ENCODE measurements at regions not wholly inside any gene's neighbourhood (a gene's known extent, or its start where the extent isn't known, plus 50 kb on each side); places are given as distances from the start of the nearest gene placed in this dataset.

DNA sequence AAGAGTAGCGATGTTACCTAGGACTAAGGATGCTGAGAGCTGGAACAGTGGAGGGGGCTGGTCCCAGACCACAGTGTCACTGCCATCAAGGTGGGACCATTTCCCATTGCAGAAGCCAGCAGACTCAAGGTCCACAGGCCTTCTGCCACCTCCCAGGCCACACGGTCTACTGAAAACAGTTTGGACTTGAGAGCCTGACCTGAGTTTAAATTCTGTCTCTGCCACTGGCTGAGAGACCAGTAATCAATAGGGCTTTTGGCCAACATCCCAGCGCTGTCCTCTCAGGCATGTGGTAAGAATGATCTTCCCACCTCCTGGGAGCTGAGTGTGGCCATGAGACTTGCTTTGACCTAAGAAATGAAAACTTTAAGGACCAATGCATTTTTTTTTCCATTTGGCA is 331.4 kb upstream of the CDH5 start:
- DNase-seq (ENCODE audit: low read depth) = no peak
- H3K4me3 ChIP-seq (ENCODE audit: low read depth, low read length) = no peak overlapping the region
- TF ChIP-seq, protein P1, sequence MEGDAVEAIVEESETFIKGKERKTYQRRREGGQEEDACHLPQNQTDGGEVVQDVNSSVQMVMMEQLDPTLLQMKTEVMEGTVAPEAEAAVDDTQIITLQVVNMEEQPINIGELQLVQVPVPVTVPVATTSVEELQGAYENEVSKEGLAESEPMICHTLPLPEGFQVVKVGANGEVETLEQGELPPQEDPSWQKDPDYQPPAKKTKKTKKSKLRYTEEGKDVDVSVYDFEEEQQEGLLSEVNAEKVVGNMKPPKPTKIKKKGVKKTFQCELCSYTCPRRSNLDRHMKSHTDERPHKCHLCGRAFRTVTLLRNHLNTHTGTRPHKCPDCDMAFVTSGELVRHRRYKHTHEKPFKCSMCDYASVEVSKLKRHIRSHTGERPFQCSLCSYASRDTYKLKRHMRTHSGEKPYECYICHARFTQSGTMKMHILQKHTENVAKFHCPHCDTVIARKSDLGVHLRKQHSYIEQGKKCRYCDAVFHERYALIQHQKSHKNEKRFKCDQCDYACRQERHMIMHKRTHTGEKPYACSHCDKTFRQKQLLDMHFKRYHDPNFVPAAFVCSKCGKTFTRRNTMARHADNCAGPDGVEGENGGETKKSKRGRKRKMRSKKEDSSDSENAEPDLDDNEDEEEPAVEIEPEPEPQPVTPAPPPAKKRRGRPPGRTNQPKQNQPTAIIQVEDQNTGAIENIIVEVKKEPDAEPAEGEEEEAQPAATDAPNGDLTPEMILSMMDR (IDR thresholded peaks at IDR 0.05; ENCODE audit: insufficient read depth, low read depth, low read length) = no peak

DNA sequence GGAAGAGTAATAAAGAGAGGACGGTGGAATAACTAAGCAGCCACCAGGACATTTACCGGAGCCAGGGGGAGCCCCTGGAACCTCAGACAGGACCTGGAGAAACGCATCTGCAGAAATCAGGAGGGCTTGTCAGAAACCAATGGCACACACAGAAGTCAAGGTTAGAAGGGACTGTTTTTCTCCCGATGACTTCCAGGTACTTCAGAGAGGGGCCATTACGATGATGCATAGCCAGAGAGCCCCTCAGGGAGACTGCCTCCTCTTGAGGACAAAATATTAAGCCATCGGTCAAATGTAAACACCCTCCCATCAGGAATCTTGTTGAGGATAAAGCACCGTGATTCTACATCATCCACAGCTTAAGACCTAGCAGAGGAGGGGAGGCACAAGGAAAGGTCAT is 333.6 kb upstream of the CDH5 start:
- TF ChIP-seq, protein P1 (IDR thresholded peaks at IDR 0.05; ENCODE audit: insufficient read depth, low read depth, low read length) = no peak
- H3K4me3 ChIP-seq (ENCODE audit: low read depth, low read length) = no peak overlapping the region
- DNase-seq (ENCODE audit: low read depth) = no peak

DNA sequence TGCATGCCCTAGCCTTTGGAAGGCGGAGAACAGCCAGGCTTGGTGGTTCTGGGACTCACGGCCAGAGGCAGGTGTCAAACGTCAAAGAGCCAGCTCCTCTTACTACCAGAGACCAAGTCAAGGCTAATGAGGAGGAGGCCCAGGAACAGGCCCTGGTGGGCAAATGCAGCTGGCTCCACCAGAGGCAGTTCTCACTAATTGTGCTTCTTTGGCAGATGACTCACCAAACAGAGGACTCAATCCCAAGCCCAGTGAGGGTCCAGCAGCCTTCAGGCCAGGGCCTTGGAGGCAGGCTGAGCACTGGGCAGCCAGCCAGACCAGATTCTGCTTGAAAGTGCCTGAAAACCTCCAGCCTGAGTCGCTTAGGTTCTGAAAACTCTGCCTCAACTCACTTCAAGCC is 336.5 kb upstream of the CDH5 start:
- DNase-seq (ENCODE audit: low read depth) = no peak
- no peak overlapping the region for H3K4me3 ChIP-seq (ENCODE audit: low read depth, low read length)

DNA sequence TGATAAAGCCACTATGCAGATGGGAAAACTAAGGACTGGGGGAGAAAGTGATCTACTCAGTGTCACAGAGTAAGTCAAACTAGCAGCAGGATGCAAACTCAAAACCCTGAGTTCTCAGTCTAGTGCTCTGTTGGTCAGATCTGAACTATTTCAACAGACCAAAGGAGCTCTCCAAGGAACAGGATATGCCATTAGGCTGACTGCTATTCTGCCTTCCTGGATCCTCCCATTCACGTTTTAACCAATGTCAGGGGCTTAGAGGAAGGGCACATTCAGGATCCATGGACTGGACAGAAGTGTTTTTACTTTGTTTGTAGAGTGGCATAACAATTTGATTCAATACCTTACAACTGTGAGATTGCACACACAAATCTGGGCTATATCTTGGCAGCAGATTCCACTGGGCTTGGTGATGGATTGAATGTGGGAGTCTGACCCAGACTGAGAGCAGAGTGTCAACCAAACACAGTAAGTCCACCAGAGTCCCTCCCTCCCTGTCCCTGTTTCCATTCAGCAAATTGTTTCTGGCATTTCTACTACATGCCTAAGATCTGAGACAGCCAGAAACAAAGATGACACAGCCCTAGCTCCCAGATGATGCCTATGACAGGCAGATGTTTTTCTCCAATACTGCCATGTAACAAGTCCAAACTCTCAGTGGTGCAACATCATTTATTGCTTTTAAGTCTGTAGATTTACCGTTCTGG is 337.8 kb upstream of the CDH5 start:
- no peak overlapping the region for H3K4me3 ChIP-seq (ENCODE audit: low read depth, low read length)
- DNase-seq (ENCODE audit: low read depth) = peak; percentile 80
- TF ChIP-seq, protein P1 (IDR thresholded peaks at IDR 0.05; ENCODE audit: insufficient read depth, low read depth, low read length) = no peak

More for the DNA sequence above, 336.5 kb upstream of the CDH5 start:
- TF ChIP-seq, protein P1 (IDR thresholded peaks at IDR 0.05; ENCODE audit: insufficient read depth, low read depth, low read length) = no peak

DNA sequence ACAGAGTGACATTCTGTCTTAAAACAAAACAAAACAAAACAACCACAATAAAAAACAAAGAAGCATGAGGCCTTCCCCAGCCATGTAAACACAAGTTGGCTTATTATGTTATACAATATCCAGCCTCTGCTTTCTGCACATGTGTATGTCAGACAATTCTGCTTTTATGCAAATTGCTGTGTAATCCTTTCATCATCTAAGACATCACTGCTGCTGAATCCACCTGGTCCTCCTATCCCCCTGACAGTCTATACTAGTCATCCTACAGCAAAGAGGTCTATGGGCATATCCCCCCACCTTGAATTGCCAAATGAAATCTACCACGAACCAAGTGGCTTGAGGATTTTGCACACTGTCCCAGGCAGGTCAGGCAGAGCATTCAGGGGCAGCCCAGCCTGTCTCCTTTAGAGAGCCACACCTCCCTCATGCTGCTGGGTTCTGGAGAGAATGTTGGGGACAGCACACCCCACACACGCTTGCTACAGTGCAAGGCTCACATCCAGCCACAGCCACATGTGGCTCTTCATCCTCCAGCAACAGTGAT is 339.6 kb upstream of the CDH5 start:
- no peak for DNase-seq (ENCODE audit: low read depth)
- H3K4me3 ChIP-seq (ENCODE audit: low read depth, low read length) = no peak overlapping the region
- TF ChIP-seq, protein P1 (IDR thresholded peaks at IDR 0.05; ENCODE audit: insufficient read depth, low read depth, low read length) = no peak

DNA sequence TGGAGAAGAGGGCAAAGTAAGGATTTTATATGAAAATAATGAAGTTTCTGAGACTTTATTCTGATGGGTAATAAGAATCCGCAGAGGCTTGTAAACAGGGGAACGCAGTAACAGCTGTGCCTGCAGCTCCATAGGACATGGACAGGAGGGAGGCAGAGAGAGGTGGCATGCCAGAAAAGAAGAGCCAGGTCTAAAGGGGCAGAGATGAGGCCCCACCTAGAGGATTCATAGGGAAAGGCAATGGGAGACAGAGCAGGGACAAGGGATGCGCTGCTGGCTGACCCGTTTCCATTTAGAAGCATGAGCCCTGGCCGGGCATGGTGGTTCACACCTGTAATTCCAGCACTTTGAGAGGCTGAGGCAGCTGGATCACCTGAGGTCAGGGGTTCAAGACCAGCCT is 340.3 kb upstream of the CDH5 start:
- DNase-seq (ENCODE audit: low read depth) = no peak
- H3K4me3 ChIP-seq (ENCODE audit: low read depth, low read length) = no peak overlapping the region
- TF ChIP-seq, protein P1 (IDR thresholded peaks at IDR 0.05; ENCODE audit: insufficient read depth, low read depth, low read length) = peak; percentile 47

Measured in fibroblast of villous mesenchyme (primary cell).